NCI-H748 (cell line): ENCODE measurements at regions not wholly inside any gene's neighbourhood (a gene's known extent, or its start where the extent isn't known, plus 50 kb on each side); places are given as distances from the start of the nearest gene placed in this dataset.
A peak's percentile ranks its signal among the peaks of the same experiment; 100 is the strongest.
"Not testable (repeated sequence)": the region's sequence is repeated elsewhere in the genome, so short reads cannot be mapped to it uniquely, and the experiment has no call there.

Source experiments
- DNase-seq: peaks from one replicate; lab custom pipeline; 2025; ENCODE audit not compliant: unreplicated experiment; lab: John Stamatoyannopoulos, UW

DNA sequence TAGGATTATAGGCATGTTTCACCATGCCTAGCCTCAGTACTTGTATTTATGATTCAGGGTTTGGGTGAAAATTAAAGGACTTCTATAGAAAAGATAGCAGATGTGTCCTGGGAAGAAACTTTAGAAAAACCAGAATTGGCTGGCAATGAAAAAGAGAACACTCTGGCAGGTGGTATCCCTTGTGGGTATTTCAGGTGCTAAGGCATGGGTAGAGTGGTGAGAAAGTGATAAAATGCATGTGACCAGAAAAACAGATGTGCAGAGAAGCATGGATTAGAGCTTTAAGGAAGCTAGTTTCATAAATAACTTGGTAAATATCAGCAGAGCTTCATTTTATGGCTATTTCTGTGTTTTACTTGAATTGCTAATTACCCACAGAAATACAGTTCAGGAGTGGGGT lies 622.2 kb downstream of the DOK5 start:
- DNase-seq: no peak

DNA sequence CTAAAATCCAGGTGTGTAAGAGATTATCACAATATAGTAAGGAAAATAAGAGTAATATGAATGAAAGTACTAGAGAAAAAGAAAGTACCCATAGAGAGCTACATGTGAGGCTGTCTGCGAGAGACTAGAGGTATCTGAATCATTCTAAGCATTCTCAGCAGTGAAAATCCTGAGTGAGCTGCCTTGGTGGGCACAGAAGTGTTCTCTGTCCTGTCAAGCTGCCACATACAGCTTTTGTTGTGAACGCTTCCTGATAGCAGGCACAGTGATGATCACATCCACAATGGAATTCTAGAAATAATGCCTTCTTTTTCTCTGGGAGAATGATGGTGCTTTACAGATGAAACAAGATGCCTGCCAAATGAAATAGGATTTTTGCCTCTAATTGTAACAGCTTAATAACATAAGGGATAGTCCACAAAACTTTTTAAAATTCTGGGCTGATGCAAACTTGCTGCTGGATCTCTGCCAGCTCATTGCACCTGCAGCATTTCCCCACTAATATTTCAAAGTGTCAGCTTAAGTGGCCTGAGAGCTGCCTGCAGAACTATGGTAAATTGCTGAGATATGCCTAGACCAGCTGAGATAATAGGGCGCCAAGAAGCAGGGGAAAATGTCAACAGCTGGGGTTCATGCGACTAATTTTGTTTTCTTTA lies 620.5 kb downstream of the DOK5 start:
- peak; percentile 60 for DNase-seq

DNA sequence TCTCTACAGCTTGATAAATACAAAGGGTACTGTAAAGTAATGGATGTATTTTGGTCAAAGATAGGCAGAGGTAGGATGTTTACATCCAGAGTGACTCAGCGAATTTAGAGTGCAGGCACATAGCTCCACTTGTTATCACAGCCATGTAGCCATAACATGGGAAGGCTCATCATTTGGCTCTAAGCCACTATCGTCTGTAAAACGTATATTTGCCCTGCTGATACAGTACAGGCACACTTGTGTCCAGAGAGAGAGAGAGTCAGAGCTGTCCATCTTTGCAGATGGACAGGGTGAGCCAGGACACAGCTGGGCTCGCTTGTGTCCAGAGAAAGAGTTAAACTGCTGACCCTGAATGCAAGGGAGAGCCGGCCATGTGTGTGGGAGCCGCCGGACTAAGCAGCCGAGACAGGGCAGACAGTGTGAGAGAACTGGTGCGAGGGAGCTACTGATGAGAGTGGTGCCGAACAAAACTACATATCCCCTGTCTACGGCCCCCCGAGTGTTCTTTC lies 619.0 kb downstream of the DOK5 start:
- peak; percentile 12 for DNase-seq

DNA sequence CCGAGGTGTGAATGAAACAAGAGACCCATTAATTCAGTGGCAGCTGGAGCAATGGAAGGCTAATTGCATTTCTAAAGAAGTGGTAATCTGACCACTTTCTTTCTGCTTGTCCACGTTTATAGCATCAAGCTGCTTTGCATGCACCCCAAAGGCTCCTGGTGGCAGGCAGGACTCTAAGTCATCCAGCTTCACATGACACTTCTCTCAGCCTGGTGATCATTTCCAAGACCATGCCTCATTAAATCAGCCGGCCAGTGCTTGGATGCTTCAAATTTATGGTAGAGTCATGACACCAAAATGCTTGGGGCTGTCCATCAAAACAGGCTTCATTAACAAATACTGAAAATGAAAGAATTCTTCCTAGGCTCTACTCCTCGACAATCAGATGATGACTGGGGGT lies 614.9 kb downstream of the DOK5 start:
- no peak for DNase-seq

DNA sequence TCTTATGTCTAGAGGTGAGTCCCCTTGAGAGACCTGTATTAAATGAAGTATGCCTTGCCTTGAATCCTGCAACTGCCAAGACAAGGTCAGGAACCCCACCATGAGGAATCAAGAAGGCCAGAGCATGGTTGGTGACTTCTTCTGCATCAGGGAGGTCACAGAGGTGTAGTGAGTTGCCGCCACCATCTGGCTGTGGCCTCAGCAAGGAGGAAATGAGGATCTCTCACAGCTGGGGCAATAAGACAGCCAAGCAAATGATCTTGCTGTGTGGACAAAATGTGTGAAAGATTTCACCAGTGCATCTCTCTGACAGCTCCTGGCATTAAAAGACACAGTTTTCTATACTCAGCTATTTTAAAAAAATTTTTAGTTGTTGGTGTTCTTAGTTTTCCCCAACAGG lies 611.0 kb downstream of the DOK5 start:
- no peak for DNase-seq

DNA sequence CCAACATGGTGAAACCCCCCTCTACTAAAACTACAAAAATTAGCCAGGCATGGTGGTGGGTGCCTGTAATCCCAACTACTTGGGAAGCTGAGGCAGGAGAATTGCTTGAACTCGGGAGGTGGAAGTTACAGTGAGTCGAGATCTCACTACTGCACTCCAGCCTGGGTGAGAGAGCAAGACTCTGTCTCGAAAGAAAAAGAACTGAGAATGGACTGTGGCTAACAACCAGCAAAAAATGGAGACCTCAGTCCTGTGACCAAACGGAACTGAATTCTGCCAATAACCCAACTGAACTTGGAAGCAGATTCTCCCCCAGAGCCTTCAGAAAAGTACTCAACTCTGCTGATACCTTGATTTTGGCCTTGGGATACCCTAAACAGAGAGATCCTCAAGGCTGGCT lies 604.5 kb downstream of the DOK5 start:
- no peak for DNase-seq

DNA sequence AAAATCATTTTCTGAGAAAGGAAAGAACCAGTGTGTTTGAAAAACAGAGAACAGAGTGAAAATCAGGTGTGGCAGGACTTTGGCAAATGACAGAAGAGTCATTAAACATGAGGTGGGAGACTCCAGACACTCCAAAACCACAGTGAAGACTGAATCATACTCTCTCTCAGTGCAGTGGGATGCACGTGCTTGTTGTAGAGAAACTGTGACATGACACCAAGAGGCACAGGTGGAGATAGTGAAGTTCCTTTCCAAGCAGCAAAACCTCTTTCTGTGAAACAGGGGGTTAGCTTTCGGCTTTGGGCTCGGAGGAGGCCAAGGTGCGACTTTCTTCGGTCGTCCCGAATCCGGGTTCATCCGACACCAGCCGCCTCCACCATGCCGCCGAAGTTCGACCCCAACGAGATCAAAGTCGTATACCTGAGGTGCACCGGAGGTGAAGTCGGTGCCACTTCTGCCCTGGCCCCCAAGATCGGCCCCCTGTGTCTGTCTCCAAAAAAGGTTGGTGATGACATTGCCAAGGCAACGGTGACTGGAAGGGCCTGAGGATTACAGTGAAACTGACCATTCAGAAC lies 599.0 kb downstream of the DOK5 start:
- not testable (repeated sequence) for DNase-seq

DNA sequence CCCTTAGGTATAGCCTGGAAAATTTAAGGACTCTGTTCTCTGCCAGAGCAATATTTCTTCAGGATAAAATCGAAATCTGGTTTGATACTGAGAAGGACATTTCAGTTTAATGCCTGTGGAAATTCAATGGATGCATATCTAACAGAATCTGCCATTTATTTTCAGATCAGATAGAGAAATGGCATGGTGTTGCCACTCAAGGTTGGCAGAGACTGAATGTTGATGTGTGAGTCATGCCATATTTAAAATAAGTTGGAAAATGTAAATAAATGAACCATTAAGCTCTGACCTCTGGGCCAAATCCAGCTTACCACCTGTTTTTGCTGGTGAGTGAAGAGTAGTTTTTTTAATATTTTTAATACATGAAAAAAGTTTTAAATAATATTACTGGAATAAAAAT lies 594.6 kb downstream of the DOK5 start:
- DNase-seq: no peak

DNA sequence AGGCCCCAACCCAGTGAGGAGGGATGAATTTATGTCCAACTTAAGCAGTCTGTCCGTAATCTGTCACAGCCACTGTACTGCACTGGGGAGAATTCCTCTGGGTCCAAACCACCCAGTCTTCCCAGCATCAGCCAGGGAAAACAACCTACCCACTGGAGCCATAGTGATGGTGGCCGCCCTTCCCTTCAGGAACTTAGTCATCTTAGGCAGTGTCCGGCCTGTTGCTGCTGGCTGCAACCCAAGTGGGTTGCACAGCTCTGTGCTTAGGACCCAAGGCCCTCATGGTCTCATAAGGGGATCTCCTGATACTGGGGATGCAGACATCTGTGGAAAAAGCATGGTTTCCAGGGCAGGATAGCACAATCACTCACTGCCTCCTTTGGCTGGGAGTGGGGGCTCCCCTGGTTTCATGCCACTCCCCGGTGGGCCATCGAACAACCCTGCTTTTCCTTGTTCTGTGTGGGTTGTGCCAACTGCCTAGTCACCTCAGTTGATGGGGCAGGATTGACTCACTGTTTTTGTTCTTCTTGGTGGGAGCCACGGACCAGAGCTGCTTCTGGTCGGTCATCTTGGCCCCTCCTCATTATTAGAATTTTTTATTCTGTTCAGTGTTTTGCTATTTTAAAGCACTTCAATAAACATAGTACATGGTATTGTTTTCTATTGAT lies 591.9 kb downstream of the DOK5 start:
- no peak for DNase-seq

DNA sequence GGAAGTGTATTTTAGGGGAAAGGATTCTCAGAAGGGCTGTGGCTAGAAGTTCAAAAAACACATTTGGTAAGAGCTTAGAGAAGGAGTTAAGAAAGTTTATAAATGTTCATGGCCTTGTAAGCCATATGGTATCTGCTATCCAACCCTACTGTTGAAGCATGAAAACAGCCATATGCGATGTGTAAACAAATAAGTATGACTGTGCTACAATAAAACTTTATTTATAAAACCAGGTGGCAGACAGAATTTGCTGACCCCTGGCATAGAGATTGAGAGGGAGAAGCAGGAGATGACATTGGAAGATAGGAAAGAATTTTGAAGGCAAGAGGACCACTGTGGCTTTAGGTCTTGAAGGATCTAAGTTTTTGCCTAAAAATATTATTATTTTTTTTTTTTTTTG lies 583.5 kb downstream of the DOK5 start:
- no peak for DNase-seq

DNA sequence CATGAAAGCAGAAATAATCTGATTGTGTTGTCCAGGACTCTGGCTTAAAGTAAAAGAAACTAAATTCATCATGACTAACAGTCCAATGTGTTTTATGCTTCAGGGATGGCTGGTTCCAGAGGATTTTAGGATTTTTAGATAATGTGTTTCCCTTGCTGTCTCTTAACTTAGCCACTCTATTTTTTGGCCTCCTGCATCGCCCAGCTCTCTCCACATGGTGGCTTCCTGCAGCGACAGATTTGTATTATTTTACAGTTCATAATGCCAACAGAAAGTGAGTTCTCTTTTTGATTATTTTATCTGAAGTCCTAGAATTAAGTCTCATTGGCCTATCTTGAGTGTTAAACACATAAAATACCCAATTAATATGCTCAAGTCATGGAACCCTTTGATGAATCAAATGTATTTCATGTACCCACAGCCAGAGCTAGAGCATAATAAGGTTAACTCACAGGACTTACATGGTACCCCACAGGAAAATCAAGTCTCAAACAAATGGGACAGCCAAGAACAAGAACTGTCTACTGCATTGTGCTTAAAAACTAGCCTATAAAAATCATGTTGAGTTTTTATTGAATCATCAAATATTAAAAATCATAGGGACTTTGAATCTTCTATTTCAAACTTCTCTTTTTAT lies 582.5 kb downstream of the DOK5 start:
- DNase-seq: peak; percentile 10

DNA sequence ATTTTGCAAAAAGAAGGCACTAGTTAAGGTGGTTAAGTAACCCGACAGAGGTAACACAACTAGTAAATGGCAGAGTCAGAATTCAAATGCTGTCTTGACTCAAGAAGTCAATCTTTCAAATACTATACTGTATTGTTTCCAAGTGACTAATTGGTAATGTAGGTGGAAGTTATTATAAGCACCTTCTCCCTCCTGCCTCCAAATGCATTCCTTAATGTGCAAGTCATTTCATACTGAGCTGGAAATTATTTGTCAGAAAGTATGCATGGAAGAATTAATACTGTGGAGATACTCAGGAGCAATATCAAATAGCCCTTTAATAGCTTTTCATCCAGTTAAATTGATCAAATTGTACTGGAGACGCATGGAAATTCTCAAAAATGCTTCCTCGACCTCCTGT lies 579.1 kb downstream of the DOK5 start:
- no peak for DNase-seq

DNA sequence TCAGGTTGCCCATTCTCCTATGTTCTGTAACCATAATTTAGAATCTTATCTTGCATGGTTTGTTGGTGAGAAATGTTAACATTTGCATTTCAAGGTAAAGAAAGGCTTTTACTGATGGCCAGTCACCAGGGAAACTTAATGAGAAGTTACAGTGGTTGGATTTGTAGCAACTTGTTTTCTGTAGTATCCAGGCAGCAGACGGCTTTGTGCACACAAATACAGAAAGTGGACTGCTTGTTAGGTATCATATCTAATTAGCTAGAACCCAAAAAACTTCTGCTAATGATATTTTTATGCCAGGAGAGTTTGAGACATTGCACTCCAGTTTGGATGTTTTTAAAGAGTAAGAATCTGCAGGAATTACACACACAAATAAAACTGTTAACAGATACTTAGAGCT lies 578.0 kb downstream of the DOK5 start:
- peak; percentile 13 for DNase-seq

DNA sequence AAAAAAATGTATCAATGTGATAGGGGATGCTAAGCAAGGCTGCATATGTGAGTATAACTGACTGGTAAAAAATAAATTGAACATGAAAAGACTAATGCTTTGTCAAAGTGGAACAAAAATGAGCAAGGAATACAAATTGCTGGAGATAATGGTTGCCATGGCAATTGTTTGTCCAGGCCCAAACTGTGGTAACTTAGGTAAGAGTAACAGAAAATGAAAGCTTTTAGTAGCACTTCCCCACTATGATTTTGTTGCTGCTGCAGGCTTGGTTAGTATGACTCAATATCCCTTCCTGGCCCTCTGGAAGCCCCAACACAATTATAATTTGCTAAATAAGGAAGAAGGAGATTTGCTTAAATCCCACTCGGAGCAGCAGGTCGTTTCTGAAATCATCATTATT lies 577.1 kb downstream of the DOK5 start:
- no peak for DNase-seq

DNA sequence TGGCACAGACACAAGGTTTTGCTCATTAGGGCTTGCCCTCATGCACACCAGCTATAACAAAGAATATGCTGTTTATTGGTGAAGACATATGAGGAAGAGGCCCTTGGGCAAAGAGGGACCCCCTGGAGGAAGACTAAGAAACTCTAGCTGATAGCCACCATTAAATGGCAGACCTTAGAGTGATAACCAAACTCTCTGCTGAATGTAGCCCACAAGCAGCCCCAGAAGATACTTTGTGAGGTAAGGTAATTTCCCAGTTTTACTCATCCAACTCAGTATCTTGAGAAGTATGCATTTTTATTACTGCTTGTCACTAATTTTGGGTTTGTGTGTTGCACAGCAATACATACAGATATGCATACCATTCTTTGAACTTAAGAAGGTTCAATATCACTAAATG lies 563.3 kb downstream of the DOK5 start:
- no peak for DNase-seq

DNA sequence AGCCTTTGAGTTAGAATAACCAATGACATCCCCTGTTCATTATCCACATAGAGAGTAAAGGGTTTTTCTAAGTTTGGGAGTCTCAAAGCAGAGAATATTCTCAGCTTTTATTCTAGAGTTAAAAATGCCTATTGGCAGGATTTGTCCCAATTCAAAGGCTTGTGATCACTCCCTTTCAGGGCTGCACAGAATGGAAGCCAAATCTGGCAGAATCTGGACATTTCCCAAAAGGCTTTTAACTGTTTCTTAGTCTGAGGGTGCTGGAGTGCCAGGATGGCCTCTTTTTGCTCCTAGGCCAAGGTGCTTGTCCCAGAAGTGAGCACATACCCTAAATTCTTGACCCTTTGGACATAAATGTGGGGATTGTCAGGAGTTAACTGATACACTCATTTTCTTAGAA lies 556.6 kb downstream of the DOK5 start:
- no peak for DNase-seq

DNA sequence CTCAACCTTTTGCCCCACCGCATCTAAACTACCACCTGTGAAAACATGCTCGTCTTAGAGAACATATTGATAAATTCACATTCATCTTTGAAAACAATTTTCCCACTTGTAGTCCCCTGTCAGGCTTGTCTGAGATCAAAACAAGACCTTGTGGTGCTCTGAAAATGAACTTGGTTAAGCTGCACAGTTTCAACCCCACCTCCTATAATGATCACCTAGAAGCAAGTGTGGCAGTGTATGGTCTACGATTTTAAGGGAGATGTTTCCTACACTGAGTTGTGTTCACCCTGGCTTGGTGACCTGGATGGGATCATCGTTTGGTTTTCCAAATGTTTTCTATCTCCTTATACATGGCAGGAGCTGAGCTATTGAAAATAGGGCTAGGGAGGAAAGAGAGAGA lies 539.4 kb downstream of the DOK5 start:
- peak; percentile 32 for DNase-seq

DNA sequence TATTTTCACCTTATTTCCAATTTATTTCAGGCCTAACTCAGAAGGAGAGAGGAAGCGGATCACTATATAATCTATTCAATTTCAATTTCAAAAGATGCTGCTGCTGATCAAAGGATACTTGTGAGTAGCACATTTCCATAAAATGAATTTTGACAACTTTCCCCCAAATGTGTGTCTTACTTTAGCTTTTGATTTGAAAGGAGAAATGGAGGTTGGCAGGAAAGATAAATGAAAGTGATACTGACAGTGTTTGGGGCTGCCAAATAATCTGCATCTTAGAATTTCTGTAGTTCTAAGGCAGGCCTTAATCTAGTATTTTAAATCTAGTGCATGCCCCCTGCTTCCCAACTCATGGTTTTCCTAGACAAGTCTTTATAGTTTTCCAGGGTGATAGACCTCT lies 535.4 kb downstream of the DOK5 start:
- DNase-seq: no peak

DNA sequence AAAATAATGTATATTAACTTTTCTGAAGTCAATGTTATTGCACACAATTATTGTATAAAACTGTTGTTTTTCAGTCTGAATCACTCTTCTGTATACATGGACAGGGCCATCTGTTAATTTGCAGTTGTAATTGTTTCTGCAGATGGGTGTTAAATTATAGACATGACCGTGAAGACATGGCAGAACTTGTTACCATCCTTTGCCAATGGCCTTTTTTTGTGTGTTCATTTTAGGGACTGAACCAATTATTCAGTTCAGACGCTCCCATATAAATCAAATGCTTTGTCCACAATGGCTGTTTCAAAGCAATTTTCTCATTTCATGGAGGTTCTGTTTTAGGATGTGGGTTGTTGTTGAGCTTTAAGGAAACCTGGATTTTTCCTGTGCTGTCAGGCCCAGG lies 533.7 kb downstream of the DOK5 start:
- peak; percentile 95 for DNase-seq

DNA sequence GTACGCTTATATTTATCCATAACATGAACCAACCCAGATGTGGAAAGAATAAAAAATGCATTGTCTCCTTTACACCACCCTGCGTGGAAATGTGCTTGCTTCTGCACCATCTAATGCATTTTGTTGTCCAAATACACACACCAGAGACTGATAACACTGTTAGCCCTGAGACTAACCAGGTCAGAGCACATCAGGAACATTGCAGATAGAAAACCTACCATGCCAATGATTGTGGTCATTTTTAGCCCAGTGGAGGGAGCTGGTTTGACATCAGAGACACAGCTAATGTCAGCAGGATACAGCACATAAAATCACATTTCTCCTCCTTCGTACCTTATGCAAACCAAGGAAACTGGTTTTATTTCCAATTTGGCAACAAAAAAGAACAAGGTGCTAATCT lies 528.7 kb downstream of the DOK5 start:
- DNase-seq: peak; percentile 79

DNA sequence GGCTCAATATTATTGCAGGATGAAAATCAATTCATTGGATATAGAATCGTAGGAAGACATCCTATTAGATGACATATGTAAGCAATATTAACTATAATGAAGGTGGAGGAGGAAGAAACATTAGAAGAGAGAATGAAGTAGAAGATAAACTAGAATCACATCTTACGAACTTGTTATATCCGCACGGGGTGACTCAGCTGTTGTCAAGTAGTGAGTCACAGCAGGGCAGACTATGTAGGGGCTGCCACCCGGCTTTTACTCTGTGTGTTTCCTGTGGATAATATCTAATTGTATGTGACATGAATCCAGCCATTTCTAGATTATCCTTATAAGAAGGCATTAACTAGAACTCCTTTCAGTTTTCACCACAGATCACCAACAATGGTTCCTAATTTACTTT lies 520.2 kb downstream of the DOK5 start:
- DNase-seq: no peak

DNA sequence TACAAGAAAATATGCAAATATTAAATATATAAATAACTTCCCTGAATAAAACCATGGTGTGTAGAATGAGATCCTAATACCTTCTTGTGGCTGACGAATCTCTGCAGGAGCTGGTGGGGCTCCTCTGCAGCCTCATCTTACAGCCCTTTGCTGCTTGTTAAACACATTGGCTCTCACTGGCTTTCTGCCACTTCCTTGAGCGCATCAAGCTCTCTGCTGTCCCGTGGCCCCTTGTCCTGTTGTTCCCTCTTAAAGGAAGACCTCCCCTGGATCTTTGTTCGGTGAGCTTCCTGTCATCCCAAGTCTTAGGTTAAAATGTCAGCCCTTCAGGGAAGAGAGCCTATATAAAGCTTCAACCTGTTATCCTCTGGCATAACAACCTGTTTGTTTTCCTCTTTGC lies 519.6 kb downstream of the DOK5 start:
- DNase-seq: no peak
